H9 (cell line): ENCODE measurements at regions not wholly inside any gene's neighbourhood (a gene's known extent, or its start where the extent isn't known, plus 50 kb on each side); places are given as distances from the start of the nearest gene placed in this dataset.
A peak's percentile ranks its signal among the peaks of the same experiment; 100 is the strongest.

Experiments
- DNase-seq: peaks from one replicate; pipeline ENCODE4 v3.0.0-alpha.2; 2017
- H2AFZ ChIP-seq: one replicate; pipeline ENCODE4 v1.6.1; 2013; ENCODE audit warnings: mild to moderate bottlenecking, low read length, control low read depth, moderate library complexity
- H2AK5ac ChIP-seq: 2 replicates; pipeline ENCODE4 v1.6.1; 2013; ENCODE audit warnings: low read length, control low read depth, mixed read lengths; ENCODE audit not compliant: insufficient read length
- H2BK120ac ChIP-seq: one replicate; pipeline ENCODE4 v1.6.1; 2013; ENCODE audit warnings: low read depth, mild to moderate bottlenecking, low read length, control low read depth, inconsistent platforms; ENCODE audit not compliant: poor library complexity, severe bottlenecking
- H2BK12ac ChIP-seq: 2 replicates; pipeline ENCODE4 v1.6.1; 2013; ENCODE audit warnings: low read length, control low read depth, mixed read lengths, low read depth; ENCODE audit not compliant: insufficient read length
- H2BK15ac ChIP-seq: 2 replicates; pipeline ENCODE4 v1.6.1; 2013; ENCODE audit warnings: low read depth, low read length, control low read depth
- H2BK20ac ChIP-seq: one replicate; pipeline ENCODE4 v1.6.1; 2013; ENCODE audit warnings: low read depth, mild to moderate bottlenecking, low read length, control low read depth, inconsistent platforms; ENCODE audit not compliant: poor library complexity, severe bottlenecking
- H2BK5ac ChIP-seq: 2 replicates; pipeline ENCODE4 v1.6.1; 2013; ENCODE audit warnings: low read length, control low read depth, mixed read lengths; ENCODE audit not compliant: insufficient read length
- H3K14ac ChIP-seq: 2 replicates; pipeline ENCODE4 v1.6.1; 2013; ENCODE audit warnings: low read length, control low read depth; ENCODE audit not compliant: insufficient read depth
- H3K18ac ChIP-seq: 2 replicates; pipeline ENCODE4 v1.6.1; 2013; ENCODE audit warnings: low read depth, mild to moderate bottlenecking, mixed read lengths, low read length, control low read depth; ENCODE audit not compliant: insufficient read length
- H3K23ac ChIP-seq: 2 replicates; pipeline ENCODE4 v1.6.1; 2013; ENCODE audit warnings: low read length, control low read depth, mixed read lengths, low read depth; ENCODE audit not compliant: insufficient read length
- H3K23me2 ChIP-seq: 2 replicates; pipeline ENCODE4 v1.6.1; 2013; ENCODE audit warnings: low read depth, mild to moderate bottlenecking, mixed read lengths, low read length, control low read depth; ENCODE audit not compliant: insufficient read length, poor library complexity, severe bottlenecking
- H3K27ac ChIP-seq: 2 replicates; pipeline ENCODE4 v1.5.1; 2013; ENCODE audit warnings: low read length, control low read depth, mixed read lengths, low read depth; ENCODE audit not compliant: insufficient read length
- H3K27me3 ChIP-seq: 2 replicates; pipeline ENCODE4 v1.6.1; 2013; ENCODE audit warnings: low read length, control low read depth, inconsistent platforms; ENCODE audit not compliant: insufficient read depth
- H3K4ac ChIP-seq: 2 replicates; pipeline ENCODE4 v1.6.1; 2013; ENCODE audit warnings: low read depth, mild to moderate bottlenecking, control low read depth, inconsistent platforms, low read length, moderate library complexity
- H3K4me1 ChIP-seq: 2 replicates; pipeline ENCODE4 v1.6.1; 2013; ENCODE audit warnings: low read length, control low read depth, inconsistent platforms; ENCODE audit not compliant: insufficient read depth
- H3K4me2 ChIP-seq: 2 replicates; pipeline ENCODE4 v1.6.1; 2013; ENCODE audit warnings: low read length, control low read depth, mixed read lengths; ENCODE audit not compliant: insufficient read length, insufficient read depth
- H3K56ac ChIP-seq: 2 replicates; pipeline ENCODE4 v1.6.1; 2013; ENCODE audit warnings: low read depth, mild to moderate bottlenecking, mixed read lengths, low read length, control low read depth; ENCODE audit not compliant: insufficient read length
- H3K79me1 ChIP-seq: 2 replicates; pipeline ENCODE4 v1.6.1; 2013; ENCODE audit warnings: low read depth, mild to moderate bottlenecking, moderate library complexity, low read length, control low read depth, inconsistent platforms; ENCODE audit not compliant: insufficient read depth, poor library complexity, severe bottlenecking
- H3K79me2 ChIP-seq: 2 replicates; pipeline ENCODE4 v1.6.1; 2013; ENCODE audit warnings: low read length, control low read depth, inconsistent platforms; ENCODE audit not compliant: insufficient read depth
- H3K9ac ChIP-seq: 2 replicates; pipeline ENCODE4 v1.6.1; 2013; ENCODE audit warnings: low read length, control low read depth, mixed read lengths; ENCODE audit not compliant: insufficient read length; ENCODE audit errors: extremely low read depth
- H3K9me3 ChIP-seq: one replicate; pipeline ENCODE4 v1.6.1; 2013; ENCODE audit warnings: low read depth, low read length, inconsistent platforms; ENCODE audit not compliant: control insufficient read depth
- H3T11ph ChIP-seq: one replicate; pipeline ENCODE4 v1.6.1; 2013; ENCODE audit warnings: mild to moderate bottlenecking, low read length, control low read depth, inconsistent platforms
- H4K20me1 ChIP-seq: one replicate; pipeline ENCODE4 v1.6.1; 2013; ENCODE audit not compliant: control insufficient read depth, insufficient read length, insufficient read depth
- H4K5ac ChIP-seq: 2 replicates; pipeline ENCODE4 v1.6.1; 2013; ENCODE audit warnings: low read depth, mild to moderate bottlenecking, mixed read lengths, low read length, control low read depth; ENCODE audit not compliant: insufficient read length
- H4K8ac ChIP-seq: replicated peaks from 2 replicates; pipeline ENCODE4 v1.6.1; 2013; ENCODE audit warnings: low read length, control low read depth, mixed read lengths, low read depth; ENCODE audit not compliant: insufficient read length
- H4K91ac ChIP-seq: 2 replicates; pipeline ENCODE4 v1.6.1; 2013; ENCODE audit warnings: low read depth, mild to moderate bottlenecking, moderate library complexity, mixed read lengths, low read length, control low read depth; ENCODE audit not compliant: insufficient read length
- H3K27ac Mint-ChIP-seq, 3 experiments: 2 replicates in 2 of 3; 3 replicates in 1 of 3; pipeline ENCODE4 v1.8.0; 2020 to 2021; ENCODE audit warnings: mixed read lengths in 3 of 3, mild to moderate bottlenecking in 1 of 3, moderate library complexity in 1 of 3
- H3K27me3 Mint-ChIP-seq: 2 replicates; pipeline ENCODE4 v1.8.0; 2021; ENCODE audit warnings: low read depth, mild to moderate bottlenecking, moderate library complexity, mixed read lengths
- H3K36me3 Mint-ChIP-seq, 3 experiments: 2 replicates in 2 of 3; 3 replicates in 1 of 3; pipeline ENCODE4 v1.8.0; 2020 to 2021; ENCODE audit warnings: low read depth in 3 of 3, mixed read lengths in 3 of 3; ENCODE audit not compliant: insufficient read depth in 1 of 3
- H3K4me1 Mint-ChIP-seq, 2 experiments: 2 replicates each; pipeline ENCODE4 v1.8.0; 2020; ENCODE audit warnings: mixed read lengths in 2 of 2
- H3K4me3 Mint-ChIP-seq, 2 experiments: 2 replicates in 1 of 2; 3 replicates in 1 of 2; pipeline ENCODE4 v1.8.0; 2020 to 2021; ENCODE audit warnings: mild to moderate bottlenecking in 2 of 2, mixed read lengths in 2 of 2, moderate library complexity in 1 of 2
- H3K9me3 Mint-ChIP-seq, 2 experiments: 2 replicates in 1 of 2; 3 replicates in 1 of 2; pipeline ENCODE4 v1.8.0; 2020; ENCODE audit warnings: mild to moderate bottlenecking in 2 of 2, mixed read lengths in 2 of 2, moderate library complexity in 1 of 2
- CTCF ChIP-seq: fragments of 200-600 bp; sonication (generic); conservative IDR thresholded peaks from 3 replicates; pipeline ENCODE4 v1.8.0; 2021; ENCODE audit warnings: antibody characterized with exemption, mild to moderate bottlenecking
- WGBS: extraction: QIAGEN DNeasy Blood & Tissue Kit; methylation state at CpG from one replicate; pipeline ENCODE4 v1.1.7; 2013; ENCODE audit warnings: missing lambda C conversion rate, low lambda C conversion rate, mixed read lengths; ENCODE audit not compliant: insufficient read length; ENCODE audit errors: extremely low coverage; 5-methylcytosine and 5-hydroxymethylcytosine counted together

GRCh38 chr7:49112647-49113046, 188.3 kb downstream of the CDC14C start:
- Histone ChIP-seq H3K4me2 (no peak overlapping the region), H2BK20ac (peak overlapping the region; percentile 26), H4K91ac (no peak overlapping the region), H3T11ph (no peak overlapping the region), H3K9ac (no peak overlapping the region), H2BK5ac (no peak overlapping the region), H3K79me2 (no peaks in the 10 kb centered on the region), H2AFZ (no peak overlapping the region), H4K5ac (no peak overlapping the region), H3K23ac (no peak overlapping the region), H3K27ac (no peak overlapping the region), H3K27me3 (no peaks in the 10 kb centered on the region), H2BK120ac (peak overlapping the region; percentile 88), H3K18ac (no peak overlapping the region), H3K23me2 (no peaks in the 10 kb centered on the region), H3K56ac (no peak overlapping the region), H3K4ac (no peak overlapping the region; the same call in 1 of the 2 replicates), H3K9me3 (peaks cover 4% of the 10 kb centered on the region), H3K79me1 (no peaks in the 10 kb centered on the region), H4K8ac (no peak overlapping the region), H2BK15ac (no peak overlapping the region; the same call in 1 of the 2 replicates), H3K14ac (no peak overlapping the region; the same call in 1 of the 2 replicates), H2BK12ac (no peak overlapping the region), H3K4me1 (no peaks in the 10 kb centered on the region), H4K20me1 (no peaks in the 10 kb centered on the region), H2AK5ac (no peak overlapping the region)
- DNase-seq, result no peak
- Mint-ChIP-seq H3K4me1 (no peaks in the 10 kb centered on the region), H3K9me3 (peaks cover 16 to 22% of the 10 kb centered on the region in 2 experiments), H3K27me3 (no peaks in the 10 kb centered on the region; the same call in 1 of the 2 replicates), H3K27ac (no peak overlapping the region), H3K4me3 (no peak overlapping the region), H3K36me3 (peaks cover 12 to 21% (median 14%) of the 10 kb centered on the region in 3 experiments)
- WGBS, result no CpG with 5 or more reads among the region's 5 CpGs
- TF ChIP-seq CTCF, result no peak
